ENCODE measurements at regions not wholly inside any gene's neighbourhood (a gene's known extent, or its start where the extent isn't known, plus 50 kb on each side); places are given as distances from the start of the nearest gene placed in this dataset.
"Not testable (repeated sequence)": the region's sequence is repeated elsewhere in the genome, so short reads cannot be mapped to it uniquely, and the experiment has no call there.

DNA sequence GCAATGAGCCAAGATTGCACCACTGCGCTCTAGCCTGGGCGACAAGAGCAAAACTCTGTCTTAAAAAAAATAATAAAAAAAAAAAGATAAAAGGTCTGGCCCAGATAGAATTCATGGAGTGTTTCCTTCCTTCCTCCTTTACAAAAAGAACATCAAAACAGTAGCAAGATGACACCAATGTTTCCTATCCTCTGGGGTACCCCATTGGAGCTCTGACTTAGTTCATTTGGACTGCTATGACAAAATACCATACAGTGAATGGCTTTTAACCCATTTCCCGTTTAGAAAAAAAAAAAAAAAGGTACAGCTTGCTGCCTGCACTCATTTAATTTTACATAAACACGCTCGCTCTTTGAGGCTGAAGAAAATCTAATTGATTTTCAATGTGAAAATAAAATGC lies 89.9 kb upstream of the PRKX start:
- peaks cover 15% of the 10 kb centered on the region for H3K4me1 Mint-ChIP-seq
- H3K27ac Mint-ChIP-seq, result no peak overlapping the region
- no peaks in the 10 kb centered on the region for H3K4me1 ChIP-seq (ENCODE audit: insufficient read depth)
- H3K9me2 ChIP-seq (ENCODE audit: insufficient read depth), result no peaks in the 10 kb centered on the region
- no peak overlapping the region for H3K4me2 ChIP-seq
- no peaks in the 10 kb centered on the region for H3F3A ChIP-seq (replicated peaks; ENCODE audit: low read depth)
- no peak overlapping the region for H2AFZ ChIP-seq
- H3K79me2 ChIP-seq (replicated peaks; ENCODE audit: insufficient read depth), result no peaks in the 10 kb centered on the region
- no peaks in the 10 kb centered on the region for H3K36me3 Mint-ChIP-seq (ENCODE audit: low read depth)
- no peaks in the 10 kb centered on the region for H3K36me3 ChIP-seq (ENCODE audit: insufficient read depth)
- ATAC-seq (no peak), DNase-seq (ENCODE audit: low spot score) (no peak)
- peaks cover 3% of the 10 kb centered on the region for H3K27me3 Mint-ChIP-seq (ENCODE audit: insufficient read depth, low read depth, poor library complexity)
- H3K4me3 Mint-ChIP-seq, result no peak overlapping the region
- no peak overlapping the region for H3K4me3 ChIP-seq
- no peaks in the 10 kb centered on the region for H4K20me1 ChIP-seq (replicated peaks; ENCODE audit: insufficient read depth)
- no peaks in the 10 kb centered on the region for H3K27me3 ChIP-seq (ENCODE audit: insufficient read depth)
- H3K9me3 Mint-ChIP-seq, result no peaks in the 10 kb centered on the region
- no peak overlapping the region for H3K27ac ChIP-seq (ENCODE audit: low read depth)
- TF ChIP-seq EZH2phosphoT487 (IDR thresholded peaks at IDR 0.05; ENCODE audit: unreplicated experiment), result no peak
- no peak for TF ChIP-seq CREB1 (CRISPR knock-in tag; IDR thresholded peaks at IDR 0.05; ENCODE audit: low read depth)
- TF ChIP-seq JUNB (IDR thresholded peaks at IDR 0.05; ENCODE audit: unreplicated experiment), result no peak
- TF ChIP-seq REST (IDR thresholded peaks at IDR 0.05; ENCODE audit: unreplicated experiment), result no peak
- TF ChIP-seq NANOG (IDR thresholded peaks at IDR 0.05; ENCODE audit: borderline replicate concordance), result no peak
- TF ChIP-seq, protein P1, sequence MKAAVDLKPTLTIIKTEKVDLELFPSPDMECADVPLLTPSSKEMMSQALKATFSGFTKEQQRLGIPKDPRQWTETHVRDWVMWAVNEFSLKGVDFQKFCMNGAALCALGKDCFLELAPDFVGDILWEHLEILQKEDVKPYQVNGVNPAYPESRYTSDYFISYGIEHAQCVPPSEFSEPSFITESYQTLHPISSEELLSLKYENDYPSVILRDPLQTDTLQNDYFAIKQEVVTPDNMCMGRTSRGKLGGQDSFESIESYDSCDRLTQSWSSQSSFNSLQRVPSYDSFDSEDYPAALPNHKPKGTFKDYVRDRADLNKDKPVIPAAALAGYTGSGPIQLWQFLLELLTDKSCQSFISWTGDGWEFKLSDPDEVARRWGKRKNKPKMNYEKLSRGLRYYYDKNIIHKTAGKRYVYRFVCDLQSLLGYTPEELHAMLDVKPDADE (IDR thresholded peaks at IDR 0.05), result no peak
- no peak for TF ChIP-seq ZNF462 (CRISPR knock-in tag; IDR thresholded peaks at IDR 0.05)
- no peak for TF ChIP-seq EZH2 (IDR thresholded peaks at IDR 0.05; ENCODE audit: low read depth, unreplicated experiment)
- no peak for TF ChIP-seq STAT1 (IDR thresholded peaks at IDR 0.05; ENCODE audit: unreplicated experiment)
- no peak for TF ChIP-seq ZNF114 (CRISPR knock-in tag; IDR thresholded peaks at IDR 0.05)
- TF ChIP-seq POLR2AphosphoS5 (IDR thresholded peaks at IDR 0.05; ENCODE audit: low read depth), result no peak

- not testable (repeated sequence) for H3K36me3 ChIP-seq (ENCODE audit: insufficient read depth); H3K4me3 Mint-ChIP-seq; H3K4me1 Mint-ChIP-seq; H3K4me1 ChIP-seq (ENCODE audit: insufficient read depth); H3K36me3 Mint-ChIP-seq (ENCODE audit: low read depth); H4K20me1 ChIP-seq (replicated peaks; ENCODE audit: insufficient read depth); H3K79me2 ChIP-seq (replicated peaks; ENCODE audit: insufficient read depth); ATAC-seq; H3K27me3 ChIP-seq (ENCODE audit: insufficient read depth); H3K27ac ChIP-seq (ENCODE audit: low read depth); H3K4me2 ChIP-seq; H3K27ac Mint-ChIP-seq; H3K4me3 ChIP-seq; H2AFZ ChIP-seq; H3K9me3 Mint-ChIP-seq; H3F3A ChIP-seq (replicated peaks; ENCODE audit: low read depth); DNase-seq (ENCODE audit: low spot score); H3K27me3 Mint-ChIP-seq (ENCODE audit: insufficient read depth, low read depth, poor library complexity); H3K9me2 ChIP-seq (ENCODE audit: insufficient read depth)
Measured at GRCh38 chrX:3795411-3795810, 82.0 kb upstream of the PRKX start.
